ENCODE measurements at regions not wholly inside any gene's neighbourhood (a gene's known extent, or its start where the extent isn't known, plus 50 kb on each side); places are given as distances from the start of the nearest gene placed in this dataset.
A peak's percentile ranks its signal among the peaks of the same experiment; 100 is the strongest.
"Not testable (repeated sequence)": the region's sequence is repeated elsewhere in the genome, so short reads cannot be mapped to it uniquely, and the experiment has no call there.

DNA sequence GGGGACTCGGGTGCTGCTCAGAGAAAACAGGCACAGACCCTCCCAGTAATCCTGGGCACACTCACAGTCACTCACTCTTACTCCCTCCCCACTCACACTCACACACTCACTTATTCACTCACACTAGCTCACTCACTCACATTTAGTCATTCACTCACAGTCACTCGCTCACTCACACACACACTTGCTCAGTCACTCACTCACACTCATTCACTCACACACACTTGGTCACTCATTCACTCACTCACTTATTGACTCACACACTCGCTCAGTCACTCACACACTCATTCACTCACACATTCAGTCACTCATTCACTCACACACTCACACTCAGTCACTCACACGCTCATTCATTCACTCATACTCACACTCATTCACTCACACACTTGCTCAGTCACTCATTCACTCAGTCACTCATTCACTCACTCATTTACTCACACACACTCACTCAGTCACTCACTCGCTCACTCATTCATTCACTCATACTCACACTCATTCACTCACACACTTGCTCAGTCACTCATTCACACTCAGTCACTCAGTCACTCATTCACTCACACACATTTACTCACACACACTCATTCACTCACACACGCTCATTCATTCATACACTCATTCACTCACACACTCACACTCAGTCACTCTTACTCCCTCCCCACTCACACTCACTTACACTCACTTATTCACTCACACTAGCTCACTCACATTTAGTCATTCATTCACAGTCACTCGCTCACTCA lies 164.2 kb upstream of the C1orf174 start:
- no peak for DNase-seq (ENCODE audit: low spot score)

DNA sequence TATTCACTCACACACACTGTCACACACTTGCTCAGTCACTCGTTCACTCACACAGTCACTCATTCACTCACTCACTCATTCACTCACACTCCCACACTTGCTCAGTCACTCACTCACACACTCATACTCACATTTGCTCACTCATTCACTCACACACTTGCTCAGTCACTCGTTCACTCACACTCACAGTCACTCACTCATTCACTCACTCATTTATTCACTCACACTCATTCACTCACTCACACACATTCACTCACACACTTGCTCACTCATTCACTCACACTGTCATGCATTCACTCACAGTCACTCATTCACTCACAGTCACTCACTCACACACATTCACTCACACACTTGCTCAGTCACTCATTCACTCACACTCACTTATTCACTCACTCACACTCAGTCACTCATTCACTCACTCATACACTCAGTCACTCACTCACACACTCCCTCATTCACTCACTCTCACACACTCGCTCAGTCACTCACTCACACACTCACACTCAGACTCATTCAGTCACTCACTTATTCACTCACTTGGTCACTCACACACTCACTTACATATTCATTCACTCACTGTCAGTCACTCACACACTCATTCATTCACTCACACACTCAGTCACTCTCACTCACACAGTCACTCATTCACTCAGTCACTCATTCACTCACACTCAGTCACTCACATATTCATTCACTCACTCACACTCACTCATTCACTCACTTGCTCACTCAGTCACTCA lies 167.0 kb upstream of the C1orf174 start:
- no peak for DNase-seq (ENCODE audit: low spot score)

DNA sequence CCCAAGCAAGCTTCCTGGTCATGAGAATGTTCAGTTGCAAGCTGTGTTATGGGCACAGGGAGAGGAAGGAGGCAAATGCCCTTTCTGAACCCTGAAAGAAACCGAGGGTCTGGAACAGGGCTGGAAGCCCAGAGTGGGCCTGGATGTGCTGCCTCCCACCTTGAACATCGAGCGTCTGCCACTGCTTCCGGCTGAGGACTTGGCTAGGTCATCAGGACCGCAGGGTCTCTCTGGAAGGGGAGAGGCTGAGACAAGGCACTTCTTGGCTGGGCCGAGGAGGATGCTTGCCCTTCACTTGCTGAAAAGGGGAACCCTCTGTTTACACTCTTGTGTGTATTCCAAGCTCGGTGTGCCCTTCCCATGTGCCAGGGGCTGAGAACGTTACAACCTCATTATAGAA lies 168.0 kb upstream of the C1orf174 start:
- no peak for DNase-seq (ENCODE audit: low spot score)

DNA sequence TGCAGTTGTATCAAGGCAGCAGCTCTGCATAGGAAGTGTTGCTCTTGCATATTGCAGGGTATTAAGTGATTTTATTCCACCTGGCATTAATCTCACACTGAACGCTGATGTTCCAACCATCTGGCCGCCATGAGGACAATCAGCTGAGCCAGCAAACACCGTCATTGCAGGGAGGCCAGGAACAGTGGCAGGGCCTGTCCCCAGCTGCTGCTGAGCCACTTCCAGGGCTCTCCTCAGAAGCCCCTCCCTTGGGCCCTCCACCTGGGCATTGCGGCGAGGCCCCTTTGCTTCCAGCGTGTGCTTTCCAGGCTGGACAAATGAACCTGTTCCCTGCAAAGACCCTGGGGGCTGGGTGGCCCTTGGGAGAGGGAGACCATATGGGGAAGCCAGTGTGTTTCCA lies 171.6 kb upstream of the C1orf174 start:
- DNase-seq (ENCODE audit: low spot score): no peak

DNA sequence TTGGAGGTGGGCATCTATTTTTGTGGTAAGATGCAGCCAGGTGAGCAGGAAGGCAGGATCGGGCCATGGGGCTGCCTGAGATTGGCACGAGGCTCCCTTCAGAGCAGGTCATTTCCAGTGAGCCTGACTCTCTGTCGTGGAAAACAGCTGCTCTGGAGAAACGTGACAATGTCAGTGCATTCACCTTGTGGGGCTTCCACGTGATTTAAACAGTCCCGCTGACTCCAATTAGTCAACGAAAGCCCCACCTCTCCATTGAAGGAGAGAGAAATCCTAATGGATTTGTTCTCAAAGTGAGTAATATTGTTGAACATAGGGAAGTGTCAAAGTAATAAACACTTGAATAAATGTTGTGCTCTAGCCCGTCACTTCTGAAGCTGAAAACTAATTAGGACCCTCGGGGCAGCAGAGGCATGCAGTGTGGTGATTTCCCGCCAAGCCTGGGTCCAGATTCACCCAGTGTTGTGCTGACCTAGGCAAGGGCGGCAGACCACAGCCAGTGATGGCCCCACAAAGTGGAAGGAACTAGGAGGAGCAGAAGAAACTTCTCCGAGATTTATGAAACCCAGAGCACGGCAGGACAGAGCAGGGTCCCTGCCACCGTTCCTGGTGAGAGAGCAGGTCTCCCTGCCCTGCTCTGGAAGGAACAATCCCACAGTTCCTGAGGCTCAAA lies 172.5 kb upstream of the C1orf174 start:
- DNase-seq (ENCODE audit: low spot score): no peak

DNA sequence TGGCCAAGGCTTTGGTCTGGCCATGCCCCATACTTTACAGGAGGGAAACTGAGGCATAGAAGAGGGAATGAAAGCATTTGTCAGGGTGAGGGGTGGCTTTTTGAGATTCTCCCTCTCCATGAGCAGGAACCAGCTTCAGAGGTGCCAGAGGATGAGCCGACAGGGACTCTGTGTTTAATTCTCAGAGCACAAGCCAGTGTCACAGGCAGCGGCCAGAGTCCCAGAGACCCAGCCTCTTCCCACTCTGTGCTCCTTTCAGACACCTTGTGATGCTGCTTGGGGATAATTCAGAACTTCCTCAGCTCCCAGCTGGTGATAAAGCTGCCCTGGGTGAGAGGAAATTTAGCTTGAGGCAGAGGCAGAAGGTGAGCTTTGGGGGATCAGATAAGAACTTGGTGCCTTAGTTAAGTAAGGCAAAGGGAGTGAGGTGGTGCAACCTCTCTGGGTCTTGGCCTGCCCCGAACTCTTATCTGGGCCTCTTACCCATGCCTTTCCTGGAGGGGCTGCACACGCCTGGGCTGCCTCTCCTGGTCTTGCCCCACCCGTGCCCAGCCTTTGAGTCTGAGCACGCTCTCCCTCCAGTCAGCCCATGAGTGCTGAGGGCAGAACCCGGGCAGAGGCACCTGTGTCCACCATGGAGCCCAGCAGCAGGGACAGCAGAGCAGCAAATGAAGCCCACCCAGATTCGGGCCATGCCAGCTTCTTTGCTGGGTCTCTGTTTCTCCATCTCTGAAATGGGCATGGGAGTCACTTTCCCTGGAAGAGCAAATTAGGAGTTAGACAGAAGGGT lies 175.6 kb upstream of the C1orf174 start:
- no peak for DNase-seq (ENCODE audit: low spot score)

DNA sequence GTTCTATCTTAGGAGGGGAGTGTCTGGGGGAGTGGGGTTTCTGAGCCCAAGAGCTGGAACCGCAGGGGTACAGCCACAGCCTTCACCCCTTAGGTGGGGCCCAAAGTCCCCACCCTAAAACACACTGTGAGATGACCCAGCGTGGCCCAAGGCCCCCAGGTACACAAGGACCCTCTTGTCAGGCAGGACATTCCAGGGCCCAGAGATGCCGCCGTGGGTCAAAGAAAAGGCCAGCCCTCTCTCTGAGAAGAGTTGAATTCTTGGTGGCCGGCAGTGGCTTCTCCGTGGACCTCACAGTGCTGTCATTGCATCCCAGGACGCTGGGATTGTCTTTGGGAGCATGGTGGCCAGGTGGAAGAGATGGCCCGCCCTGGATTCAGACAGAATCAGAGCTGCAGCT lies 176.3 kb upstream of the C1orf174 start:
- no peak for DNase-seq (ENCODE audit: low spot score)

DNA sequence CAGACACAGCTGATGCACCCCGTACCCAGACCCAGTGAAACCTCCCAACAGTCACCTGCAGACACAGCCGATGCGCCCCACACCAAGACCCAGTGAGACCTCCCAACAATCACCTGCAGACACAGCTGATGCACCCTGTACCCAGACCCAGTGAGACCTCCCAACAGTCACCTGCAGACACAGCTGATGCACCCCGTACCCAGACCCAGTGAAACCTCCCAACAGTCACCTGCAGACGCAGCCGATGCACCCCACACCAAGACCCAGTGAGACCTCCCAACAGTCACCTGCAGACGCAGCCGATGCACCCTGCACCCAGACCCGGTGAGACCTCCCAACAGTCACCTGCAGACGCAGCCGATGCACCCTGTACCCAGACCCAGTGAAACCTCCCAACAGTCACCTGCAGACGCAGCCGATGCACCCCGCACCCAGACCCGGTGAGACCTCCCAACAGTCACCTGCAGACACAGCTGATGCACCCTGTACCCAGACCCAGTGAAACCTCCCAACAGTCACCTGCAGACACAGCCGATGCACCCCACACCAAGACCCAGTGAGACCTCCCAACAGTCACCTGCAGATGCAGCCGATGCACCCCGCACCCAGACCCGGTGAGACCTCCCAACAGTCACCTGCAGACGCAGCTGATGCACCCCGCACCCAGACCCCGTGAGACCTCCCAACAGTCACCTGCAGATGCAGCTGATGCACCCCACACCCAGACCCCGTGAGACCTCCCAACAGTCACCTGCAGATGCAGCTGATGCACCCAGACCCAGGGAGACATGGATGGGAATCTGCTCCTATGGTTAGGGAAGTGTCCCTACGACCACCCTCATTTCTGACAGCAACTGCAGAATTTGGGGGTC lies 178.3 kb upstream of the C1orf174 start:
- DNase-seq (ENCODE audit: low spot score): not testable (repeated sequence)

DNA sequence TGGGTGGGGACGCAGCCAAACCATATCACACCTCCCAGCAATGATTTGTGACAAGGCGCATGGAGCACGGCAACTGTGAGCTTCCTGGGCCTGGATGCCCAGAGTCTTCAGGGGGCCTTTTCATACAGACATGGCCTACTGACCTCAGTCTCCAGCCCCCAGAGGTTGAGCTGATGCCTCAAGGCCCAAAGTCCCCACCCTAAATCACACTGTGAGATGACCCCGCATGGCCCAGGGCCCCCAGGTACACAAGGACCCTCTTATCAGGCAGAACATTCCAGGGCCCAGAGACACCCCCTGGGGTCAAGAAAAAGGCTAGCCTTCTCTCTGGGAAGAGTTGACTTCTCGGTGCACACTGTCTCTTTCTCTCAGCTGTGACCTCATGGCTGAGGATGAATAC lies 179.7 kb upstream of the C1orf174 start:
- no peak for DNase-seq (ENCODE audit: low spot score)

DNA sequence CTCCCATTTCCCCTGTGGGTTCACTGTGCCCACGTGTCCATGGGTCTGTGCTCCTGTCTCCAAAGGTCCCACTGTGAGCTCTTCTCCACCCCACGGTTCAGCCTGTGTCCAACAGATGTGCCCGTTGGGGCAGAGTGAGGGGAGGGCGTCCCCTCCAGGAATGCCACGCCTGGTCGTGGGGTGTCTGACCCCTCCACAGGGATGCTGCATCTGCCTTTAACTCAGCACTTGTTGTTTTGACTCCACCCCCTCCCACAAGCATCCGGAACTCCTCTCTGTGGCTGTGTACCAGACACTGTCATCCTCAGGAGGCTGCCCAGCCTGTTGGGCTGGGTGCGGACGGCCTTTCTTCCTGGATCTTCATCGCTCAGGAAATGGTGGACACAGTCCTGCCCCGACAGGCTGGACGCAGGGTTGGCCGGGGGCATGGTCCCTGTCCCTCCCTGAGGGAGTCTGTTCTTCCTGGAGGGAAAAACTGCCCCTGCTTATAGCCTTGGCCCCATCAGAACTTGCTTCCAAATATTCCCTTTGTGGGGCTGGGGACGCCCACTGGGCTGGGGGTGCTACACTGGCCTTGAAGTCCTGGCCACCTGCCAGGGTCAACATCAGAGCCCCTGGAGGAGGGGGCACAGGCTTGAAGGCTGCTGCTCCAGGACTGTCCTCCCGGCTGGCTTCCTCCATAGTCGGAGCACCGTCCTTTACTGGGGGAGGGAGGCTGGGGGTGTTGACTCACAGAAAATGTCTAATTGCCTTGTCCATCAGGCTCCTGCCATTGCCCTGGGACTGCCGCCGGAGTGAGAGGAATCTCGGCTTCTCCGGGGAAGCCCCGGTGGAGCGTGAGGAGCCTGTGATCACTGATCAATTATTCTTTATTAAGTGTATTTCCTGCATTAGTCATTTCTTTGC lies 182.0 kb upstream of the C1orf174 start:
- peak; percentile 32 for DNase-seq (ENCODE audit: low spot score)

DNA sequence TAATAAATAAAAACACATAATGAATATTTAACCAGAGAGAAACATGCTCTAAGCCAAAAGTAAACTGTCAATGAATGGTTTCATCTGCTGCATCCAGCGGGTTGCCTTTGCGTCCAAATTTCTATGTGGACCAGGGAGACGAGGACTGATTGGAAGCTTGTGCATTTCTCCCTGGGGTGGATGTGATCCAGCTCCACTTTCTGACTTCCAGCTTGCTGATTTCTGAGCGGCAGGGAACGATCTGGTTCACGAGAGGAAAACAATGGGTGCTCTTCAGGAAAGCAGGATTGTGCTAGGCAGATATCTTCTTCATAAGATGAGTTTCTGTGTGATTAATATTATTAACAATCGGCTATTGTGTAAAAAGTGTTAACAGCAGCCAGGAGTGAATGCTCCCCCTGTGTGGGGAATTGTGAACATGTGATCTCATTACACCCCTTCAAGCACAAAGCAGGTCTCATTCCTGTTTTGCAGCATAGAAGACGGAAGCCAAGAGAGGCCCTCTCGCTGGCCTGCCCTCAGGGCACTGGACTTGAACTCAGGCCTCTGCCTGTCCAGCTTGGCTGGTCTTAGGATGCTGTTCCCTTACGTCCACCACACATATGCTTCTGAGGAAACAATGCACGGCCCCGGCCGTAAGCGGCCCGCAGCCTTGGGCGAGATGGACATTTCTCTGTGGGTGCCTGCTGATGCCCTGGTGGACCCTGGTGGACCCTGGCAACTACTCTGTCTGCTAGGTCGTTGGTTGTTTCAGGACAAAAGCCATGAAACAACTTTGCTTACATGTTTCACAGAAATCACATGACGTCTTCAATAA lies 183.4 kb upstream of the C1orf174 start:
- DNase-seq (ENCODE audit: low spot score): no peak

DNA sequence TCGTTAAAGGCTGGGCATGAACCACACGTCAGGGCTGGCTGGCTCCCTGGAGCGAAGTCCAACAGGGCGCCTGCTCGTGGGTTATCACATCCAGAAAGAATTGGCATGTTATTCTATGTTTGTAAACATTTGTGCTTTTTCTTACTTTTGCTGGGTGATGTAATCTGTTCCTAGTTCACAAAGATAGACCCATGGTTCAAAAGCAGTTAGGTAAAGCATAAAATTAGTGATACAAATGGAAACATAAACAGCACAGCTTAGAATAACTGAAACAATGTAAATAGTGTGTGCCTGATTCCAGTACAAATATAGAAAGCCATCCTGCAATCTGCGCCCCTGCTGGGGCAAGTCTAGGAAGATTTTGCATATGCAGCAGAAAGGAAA lies 184.0 kb upstream of the C1orf174 start:
- peak; percentile 84 for DNase-seq (ENCODE audit: low spot score)

DNA sequence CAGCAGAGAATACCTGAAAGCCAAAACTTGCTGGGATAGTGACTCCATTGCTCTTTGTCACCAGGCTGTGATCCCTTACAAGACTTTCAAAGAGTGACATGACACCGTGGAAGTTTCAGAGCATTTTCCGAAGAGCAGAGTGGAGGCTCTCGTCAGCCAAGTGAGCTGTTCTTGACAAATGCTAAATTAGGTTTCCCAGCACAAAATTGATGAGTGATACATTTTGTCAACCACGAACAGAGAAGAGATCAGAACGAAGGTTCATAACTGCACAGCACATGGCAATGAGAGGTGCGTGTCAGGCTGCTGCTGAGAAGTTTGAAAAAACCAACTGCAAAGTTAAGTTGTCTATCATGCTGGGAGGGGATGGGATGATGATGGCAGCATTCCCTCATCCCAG lies 184.4 kb upstream of the C1orf174 start:
- DNase-seq (ENCODE audit: low spot score): no peak

DNA sequence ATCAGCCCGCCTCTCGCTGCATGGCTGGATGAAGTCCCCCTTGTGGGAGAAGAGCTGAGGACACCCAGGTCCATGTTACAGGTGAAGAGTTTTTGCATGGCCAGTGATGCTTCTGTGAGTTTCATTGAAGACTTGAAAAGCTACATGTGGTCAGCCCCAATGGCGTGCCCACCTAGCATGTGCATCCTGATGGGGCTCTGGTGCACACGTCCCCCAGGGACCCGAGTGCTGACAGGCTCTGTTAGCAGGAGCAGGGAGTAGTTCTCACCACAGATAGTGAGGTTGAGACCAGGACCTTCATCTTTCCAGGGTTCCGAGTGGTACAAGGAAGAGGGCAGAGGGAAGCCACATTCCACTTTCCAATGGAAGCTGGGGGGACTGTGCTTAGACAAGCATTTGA lies 184.8 kb upstream of the C1orf174 start:
- DNase-seq (ENCODE audit: low spot score): no peak

DNA sequence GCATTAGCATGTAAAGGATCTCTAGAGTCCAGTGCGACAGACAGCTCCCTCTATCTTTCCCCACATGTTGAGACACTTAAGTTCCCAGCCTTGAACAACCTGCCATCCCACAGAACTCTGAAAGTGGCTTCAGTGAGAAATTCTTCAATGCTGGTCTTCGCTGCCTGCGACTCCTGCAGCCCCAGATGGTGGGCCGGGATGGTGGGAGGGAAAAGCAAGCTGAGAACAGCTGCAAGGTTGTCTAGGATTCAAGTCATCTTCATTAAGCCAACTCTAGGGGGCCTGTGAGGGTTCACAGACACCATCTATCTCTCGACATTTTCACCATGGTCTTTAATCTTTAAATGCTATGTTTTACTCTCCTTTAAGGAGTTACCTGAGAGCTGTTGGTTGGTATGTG lies 185.5 kb upstream of the C1orf174 start:
- DNase-seq (ENCODE audit: low spot score): no peak

DNA sequence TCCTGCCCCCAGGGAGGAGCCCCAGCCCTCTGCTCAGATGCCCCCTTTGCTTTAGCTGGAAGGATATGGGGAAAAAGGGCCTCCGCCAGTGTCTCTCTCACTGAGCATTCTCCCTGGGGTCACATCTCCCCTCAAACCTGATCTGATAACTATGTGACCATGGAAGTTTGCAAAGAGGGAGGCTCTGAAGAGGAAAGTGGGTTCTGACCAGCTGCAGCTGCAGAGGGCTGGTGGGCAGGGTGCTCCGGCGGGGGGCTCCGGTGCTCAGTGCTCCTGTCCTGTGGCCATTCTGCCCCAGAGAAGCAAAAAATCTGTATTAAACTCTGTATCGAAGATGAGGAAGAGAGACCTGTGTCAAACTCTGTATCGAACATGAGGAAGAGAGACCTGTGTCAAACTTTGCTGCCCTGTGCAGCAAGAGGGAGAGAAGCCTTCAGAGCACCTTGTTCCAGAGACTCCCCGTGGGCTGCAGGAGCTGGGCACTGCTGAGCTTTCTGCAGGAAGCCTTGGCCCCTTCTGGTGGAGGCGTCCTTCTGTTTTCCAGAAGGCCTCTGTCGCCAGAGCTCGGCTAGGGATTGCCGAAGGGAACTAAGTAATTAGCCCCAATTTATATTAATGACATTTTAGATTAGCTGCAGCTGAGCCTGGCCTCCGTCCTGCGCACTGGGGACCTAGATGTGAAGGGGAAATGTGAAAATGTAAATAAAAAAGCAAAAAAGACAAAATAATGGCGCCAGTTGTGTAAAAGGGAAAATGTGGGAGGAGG lies 186.2 kb upstream of the C1orf174 start:
- no peak for DNase-seq (ENCODE audit: low spot score)

DNA sequence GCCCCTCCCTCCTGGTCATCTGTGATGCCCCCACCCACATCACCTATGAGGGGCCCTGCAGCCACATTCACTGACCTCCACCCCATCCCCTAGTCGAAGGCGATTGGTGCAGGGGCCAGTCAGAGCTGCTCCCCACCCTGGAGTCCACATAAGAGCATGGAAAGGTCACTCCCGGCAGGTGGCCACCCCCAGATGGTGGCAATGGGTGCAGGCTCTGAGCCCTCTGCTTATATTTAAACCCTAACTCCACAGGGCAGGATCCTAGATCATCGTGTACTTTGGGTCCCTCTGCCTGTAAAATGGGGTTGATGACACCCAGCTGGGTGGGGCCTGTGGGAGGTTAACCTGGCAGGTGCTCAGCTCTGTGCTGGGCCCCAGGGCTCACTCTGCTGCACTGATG lies 186.8 kb upstream of the C1orf174 start:
- no peak for DNase-seq (ENCODE audit: low spot score)

All from mucosa of gallbladder (tissue), 1 donor.